ENCODE measurements at regions not wholly inside any gene's neighbourhood (a gene's known extent, or its start where the extent isn't known, plus 50 kb on each side); places are given as distances from the start of the nearest gene placed in this dataset.

DNA sequence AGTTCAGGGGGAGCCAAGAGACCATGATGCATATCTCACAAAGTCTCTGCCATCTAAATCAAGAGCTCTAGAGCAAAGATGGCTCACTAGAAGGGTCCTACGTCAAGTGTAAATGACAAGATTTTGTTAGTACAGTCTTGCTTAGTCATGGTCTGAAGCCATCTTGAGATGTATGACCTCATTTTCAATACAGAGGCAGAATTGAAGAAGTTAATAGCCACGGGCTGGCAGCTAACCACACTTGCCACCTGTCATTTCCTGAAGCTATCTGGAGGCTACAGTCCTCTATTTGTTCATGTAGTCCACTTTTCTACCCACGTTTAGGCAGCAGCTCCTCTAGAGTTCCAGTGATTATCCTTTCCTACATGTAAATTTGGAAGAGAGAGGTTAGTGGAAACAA lies 231.7 kb upstream of the CDH12 start:
- DNase-seq (ENCODE audit: low spot score) = no peak

DNA sequence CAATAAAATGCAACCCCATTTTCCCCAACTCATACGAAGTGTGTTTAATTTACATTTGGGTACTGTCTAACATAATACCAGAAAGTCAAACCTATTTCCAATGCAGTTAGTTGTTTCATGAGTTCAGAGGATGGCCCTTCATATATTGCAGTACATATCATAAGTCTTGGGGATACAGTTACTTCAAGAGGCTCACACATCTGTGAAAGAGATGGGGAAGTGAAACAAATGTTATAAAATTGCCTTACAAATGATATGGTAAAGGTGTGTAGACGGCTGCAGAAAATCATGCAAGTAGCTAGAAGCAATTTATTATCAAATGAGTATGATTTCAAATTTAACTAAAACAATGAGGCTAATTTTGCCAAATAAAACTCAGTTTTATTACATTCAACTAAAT lies 219.0 kb upstream of the CDH12 start:
- no peak for DNase-seq (ENCODE audit: low spot score)

GRCh38 chr5:23071682-23072081 lies 218.5 kb upstream of the CDH12 start:
- no peak for DNase-seq (ENCODE audit: low spot score)

DNA sequence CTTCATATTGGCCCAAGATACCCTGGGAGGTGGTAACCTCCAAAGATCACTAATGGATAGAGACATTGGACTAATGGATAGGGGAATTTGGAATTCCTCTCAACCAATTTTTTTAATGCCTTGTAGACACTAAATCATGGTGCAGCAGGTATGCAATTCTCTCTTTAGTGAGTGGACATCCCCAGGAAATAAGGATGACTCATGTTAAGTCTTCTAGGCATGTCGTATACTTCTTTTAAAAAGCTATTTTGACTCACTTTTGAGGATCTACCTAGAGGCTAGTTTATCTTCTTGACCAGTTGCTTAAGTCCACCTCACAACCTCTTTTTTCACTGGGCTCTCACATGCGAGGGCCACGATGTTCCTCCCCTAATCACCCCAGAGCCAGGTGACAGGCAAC lies 211.6 kb upstream of the CDH12 start:
- DNase-seq (ENCODE audit: low spot score) = no peak

DNA sequence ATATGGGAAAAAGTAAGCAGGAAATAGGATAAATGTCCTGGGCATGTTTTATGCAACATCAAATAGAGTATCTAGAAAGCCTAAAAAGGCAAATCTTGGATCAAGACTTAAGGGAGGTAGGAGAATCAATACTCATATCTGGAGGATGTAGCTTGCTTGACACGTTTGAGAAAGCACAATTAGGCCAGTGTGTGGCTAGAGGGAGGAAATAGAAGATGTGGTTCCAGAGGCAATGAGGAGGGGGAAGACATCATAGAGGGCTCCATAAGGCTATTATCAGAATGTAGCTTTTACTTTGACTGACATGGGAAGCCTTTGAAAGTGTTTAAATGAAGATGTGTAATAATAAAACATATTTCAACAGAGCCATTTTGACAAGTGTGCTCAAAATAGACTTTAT lies 200.7 kb upstream of the CDH12 start:
- no peak for DNase-seq (ENCODE audit: low spot score)

DNA sequence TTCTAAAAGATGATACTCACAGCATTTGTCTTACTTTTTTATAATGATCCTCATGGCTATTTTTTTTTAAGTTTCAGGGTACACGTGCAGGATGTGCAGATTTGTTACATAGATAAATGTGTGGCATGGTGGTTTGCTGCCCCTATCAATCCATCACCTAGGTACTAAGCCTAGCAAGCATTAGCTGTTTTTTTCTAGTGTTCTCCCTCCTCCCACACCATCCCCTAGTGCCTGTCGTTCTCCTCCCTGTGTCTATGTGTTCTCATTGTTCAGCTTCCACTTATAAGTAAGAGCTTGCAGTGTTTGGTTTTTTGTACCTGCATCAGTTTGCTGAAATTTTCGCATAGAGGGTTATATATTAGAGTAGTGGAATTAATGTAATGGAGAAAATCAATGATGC lies 189.1 kb upstream of the CDH12 start:
- no peak for DNase-seq (ENCODE audit: low spot score)

- no peak for DNase-seq (ENCODE audit: low spot score)
Observed at GRCh38 chr5:23035555-23036090, 182.5 kb upstream of the CDH12 start.

GRCh38 chr5:23033864-23034263 lies 180.7 kb upstream of the CDH12 start:
- no peak for DNase-seq (ENCODE audit: low spot score)

GRCh38 chr5:23029290-23029689 lies 176.1 kb upstream of the CDH12 start:
- DNase-seq (ENCODE audit: low spot score) = no peak

DNA sequence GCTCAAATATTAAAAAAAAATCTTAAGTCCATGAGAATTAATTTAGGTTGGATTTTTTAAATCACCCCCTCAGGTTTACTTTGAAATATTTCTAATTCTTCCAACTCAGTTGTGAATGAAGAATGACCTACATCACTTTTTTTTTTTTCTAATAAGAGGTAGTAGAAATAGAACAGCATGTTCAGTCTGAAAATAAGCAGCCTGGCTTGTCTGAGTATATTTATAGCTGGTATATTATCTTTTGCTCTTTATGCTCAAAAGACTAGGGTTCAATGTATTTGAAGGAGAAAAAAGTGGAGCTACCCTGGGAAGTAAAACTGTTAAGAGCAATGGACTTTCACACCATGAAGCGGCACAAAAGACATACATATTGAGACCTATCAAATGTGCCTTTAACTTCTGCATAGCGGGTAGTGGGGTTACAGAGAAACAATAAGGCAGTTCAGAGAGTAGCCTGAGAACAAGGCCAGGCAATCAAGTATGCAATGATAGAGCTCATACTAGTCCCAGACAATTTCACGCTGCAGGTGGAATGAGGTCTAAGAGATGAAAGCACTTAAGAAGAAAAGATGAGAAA lies 175.4 kb upstream of the CDH12 start:
- DNase-seq (ENCODE audit: low spot score) = no peak

DNA sequence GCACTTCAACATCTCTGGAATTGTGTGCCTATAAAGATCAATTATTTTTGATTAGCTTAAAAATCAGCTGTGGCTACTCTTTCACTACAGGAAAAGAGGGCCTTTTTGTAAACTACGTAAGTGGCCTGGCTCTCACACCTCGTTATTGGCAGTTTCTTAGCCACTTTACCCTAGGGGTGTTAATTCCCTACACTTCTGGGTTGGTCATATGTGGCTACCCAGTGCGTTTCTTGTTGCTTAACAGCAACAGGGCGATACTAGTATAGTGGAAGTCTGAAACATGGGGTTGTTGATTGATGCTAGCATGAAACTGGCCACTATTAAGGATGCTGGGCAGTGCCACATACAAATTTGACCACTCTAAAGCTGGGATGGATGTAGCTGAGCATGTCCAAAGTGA lies 174.7 kb upstream of the CDH12 start:
- no peak for DNase-seq (ENCODE audit: low spot score)

DNA sequence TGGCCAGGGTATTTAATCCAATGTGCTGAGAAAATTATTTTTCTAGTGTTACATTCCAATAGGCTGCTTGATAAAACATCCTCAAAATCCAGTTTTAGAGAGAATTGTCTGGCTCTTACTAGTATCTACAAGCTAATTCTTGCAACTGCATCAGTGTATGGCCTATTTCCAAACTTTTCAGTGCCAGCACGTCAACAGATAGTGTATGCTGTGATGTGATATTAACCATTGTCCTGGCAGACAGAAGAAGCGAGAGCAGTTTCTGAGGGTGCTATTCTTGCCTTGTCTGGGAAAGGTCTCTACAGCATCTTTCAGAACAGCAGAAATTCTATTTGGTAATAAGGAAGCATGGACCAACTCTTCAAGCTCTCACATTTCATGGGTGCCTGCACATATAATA lies 174.2 kb upstream of the CDH12 start:
- DNase-seq (ENCODE audit: low spot score) = no peak

DNA sequence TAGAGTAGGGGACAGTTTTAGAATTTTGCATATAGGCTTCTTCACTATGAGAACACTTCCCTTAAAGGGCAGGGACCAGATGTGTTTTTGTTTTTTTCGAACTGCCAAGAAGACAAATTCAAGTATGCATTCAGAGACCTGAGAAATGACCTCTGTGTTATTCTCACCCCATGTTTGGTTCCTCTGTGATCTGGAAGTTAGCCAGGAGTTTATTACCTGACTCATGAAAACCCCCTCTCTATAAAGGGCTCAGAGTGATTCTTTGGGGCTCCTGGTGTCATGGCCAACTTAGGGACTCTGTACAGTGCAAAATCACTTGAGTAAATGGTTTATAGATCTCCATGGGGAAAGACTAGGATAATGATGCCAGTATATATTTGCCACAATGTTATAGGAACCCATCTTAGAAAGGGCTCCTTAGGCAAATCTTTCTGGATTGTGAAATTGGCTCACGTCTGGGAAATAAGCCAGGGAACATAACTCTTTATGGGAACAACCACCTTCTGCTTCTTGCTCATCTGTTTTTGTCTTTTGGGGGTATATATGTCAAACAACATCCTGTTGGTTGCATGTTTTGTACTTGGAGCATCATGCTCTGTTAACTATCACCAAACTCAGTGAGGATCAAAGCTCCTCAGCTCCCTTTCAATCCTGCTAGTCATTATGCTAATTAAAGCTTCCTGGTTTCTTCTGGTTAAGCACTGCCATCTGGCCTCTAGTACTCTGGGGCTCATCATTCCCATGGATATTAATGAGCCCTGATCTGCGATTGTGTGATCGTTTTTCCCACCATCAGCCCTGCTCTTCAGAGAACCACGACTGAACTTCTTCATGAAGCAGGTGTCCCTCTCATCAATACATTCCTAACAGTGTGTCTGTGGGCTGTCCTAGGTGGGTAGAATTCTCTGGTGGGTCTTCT lies 173.4 kb upstream of the CDH12 start:
- no peak for DNase-seq (ENCODE audit: low spot score)

DNA sequence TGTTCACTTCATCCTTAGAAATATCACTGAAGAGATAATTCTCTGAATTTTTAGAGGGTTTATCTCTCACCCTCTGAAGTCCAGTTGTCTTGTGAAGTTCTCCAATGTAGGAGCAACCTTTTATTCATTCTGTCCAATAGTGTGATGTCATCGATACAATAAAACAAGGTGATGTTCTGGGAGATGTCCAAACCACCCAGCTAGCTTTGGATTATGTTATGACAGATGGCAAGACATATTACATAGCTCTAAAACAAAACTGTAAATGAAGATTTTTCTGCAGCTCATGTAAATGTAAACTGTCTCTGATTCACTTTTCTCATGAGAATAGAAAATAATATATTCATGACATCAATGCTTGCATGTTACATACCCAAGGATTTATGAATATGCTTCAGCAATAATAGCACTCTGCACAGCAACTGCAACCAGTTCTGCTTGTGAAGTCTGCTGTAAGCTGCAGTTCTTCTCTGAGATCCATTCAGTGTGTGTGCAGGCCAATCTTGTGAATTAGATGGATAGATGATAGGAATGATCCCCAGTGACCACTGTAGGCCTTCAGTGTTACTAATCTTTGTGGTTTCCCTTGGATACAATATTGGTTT lies 172.6 kb upstream of the CDH12 start:
- no peak for DNase-seq (ENCODE audit: low spot score)

- no peak for DNase-seq (ENCODE audit: low spot score)
Observed at GRCh38 chr5:23024470-23024869, 171.3 kb upstream of the CDH12 start.

- no peak for DNase-seq (ENCODE audit: low spot score)
Observed at GRCh38 chr5:23014825-23015224, 161.7 kb upstream of the CDH12 start.

DNA sequence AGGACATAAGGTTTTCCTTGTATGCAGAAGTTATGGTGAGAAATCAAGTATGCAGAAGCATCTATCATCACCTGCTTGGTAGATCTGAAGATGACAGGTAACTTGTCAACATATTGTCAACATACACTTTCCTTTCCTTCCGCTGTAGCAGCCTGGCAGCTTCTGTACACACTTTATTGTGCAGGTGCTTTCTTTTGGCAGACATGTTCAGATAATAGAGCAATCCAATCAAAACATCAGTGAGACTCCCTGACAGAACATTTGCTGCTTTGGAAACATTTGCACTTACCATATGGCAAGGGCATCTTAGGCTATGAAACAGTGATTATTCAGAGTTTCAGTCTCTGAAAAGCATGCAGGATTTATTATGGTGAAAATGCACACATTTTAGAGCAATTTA lies 161.1 kb upstream of the CDH12 start:
- no peak for DNase-seq (ENCODE audit: low spot score)

- DNase-seq (ENCODE audit: low spot score) = peak; percentile 36
Observed at GRCh38 chr5:23013395-23013998, 160.4 kb upstream of the CDH12 start.

- DNase-seq (ENCODE audit: low spot score) = peak; percentile 30
Observed at GRCh38 chr5:23012842-23013241, 159.7 kb upstream of the CDH12 start.

- DNase-seq (ENCODE audit: low spot score) = no peak
Observed at GRCh38 chr5:23007762-23008161, 154.6 kb upstream of the CDH12 start.

DNA sequence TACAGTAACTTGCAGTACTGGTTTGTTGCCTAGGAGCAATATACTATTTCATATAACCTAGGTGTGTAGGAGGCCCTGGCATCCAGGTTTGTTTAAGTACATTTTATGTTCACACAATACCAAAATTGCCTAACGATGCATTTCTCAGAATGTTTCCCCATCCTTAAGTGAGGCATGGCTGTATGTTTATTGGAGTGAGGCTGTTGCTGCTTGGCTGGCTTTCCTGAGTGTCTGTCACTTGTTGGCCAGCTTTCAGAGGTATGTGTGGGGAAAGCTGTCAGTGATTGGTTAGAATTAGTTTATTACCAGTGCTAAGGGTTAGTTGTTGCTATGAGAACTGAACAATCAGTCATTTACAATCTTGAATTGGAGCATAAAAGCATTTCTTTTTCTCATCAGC lies 154.1 kb upstream of the CDH12 start:
- no peak for DNase-seq (ENCODE audit: low spot score)

DNA sequence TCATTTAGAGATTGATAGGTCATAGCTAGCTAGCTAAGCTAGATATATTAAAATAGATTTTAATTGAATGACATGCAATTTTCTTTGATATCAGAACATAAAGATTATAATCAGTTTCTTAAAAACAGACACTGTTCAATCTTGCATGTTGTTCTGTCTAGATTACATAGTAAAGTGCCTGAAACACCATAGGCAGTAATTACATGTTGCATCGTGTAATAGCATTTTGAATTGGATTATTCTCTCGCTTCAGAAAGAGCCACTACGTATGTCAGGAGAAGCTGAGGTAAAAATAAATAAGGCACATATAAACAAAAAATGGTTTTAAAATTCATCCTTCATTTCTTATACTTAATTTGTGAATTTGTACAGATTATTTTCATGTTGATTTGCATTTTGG lies 148.0 kb upstream of the CDH12 start:
- no peak for DNase-seq (ENCODE audit: low spot score)

GRCh38 chr5:22998774-22999173 lies 145.6 kb upstream of the CDH12 start:
- DNase-seq (ENCODE audit: low spot score) = no peak

All from RKO (cell line).